Stomach (tissue), 4 donors: ENCODE measurements at regions not wholly inside any gene's neighbourhood (a gene's known extent, or its start where the extent isn't known, plus 50 kb on each side); places are given as distances from the start of the nearest gene placed in this dataset.

Experiments used
- CTCF ChIP-seq, 7 experiments: fragments of 450-650 bp in 4 of 7; fragments of 200-600 bp in 3 of 7; sonication (generic) in 3 of 7; IDR thresholded peaks; one replicate each; pipeline ENCODE4 v1.5.1; 2016 to 2019; ENCODE audit warnings: antibody characterized with exemption in 7 of 7, control low read depth in 2 of 7, mild to moderate bottlenecking in 1 of 7
- EP300 ChIP-seq: sonication (generic); formaldehyde crosslinking; IDR thresholded peaks from one replicate; pipeline ENCODE4 v1.6.1; 2017; ENCODE audit warnings: antibody characterized with exemption
- POLR2A ChIP-seq, 4 donors: fragments of 450-650 bp; IDR thresholded peaks; one replicate each; pipeline ENCODE4 v1.6.1; 2016; ENCODE audit warnings: antibody characterized with exemption in 4 of 4, control low read depth in 2 of 4, mild to moderate bottlenecking in 1 of 4, moderate library complexity in 1 of 4
- POLR2AphosphoS5 ChIP-seq, 3 donors: sonication (generic); formaldehyde crosslinking; IDR thresholded peaks; one replicate each; pipeline ENCODE4 v1.6.1; 2016; ENCODE audit warnings: antibody characterized with exemption in 3 of 3

- TF ChIP-seq CTCF (IDR thresholded peaks at IDR 0.05): no peak
- TF ChIP-seq POLR2A (IDR thresholded peaks at IDR 0.05): no peak
- no peak for TF ChIP-seq EP300
- TF ChIP-seq POLR2AphosphoS5 (IDR thresholded peaks at IDR 0.05): no peak
Observed at GRCh38 chr13:68168448-68168847, 938.3 kb upstream of the PCDH9 start.
